RKO (cell line): ENCODE measurements at regions not wholly inside any gene's neighbourhood (a gene's known extent, or its start where the extent isn't known, plus 50 kb on each side); places are given as distances from the start of the nearest gene placed in this dataset.

ENCODE experiments used
- DNase-seq: peaks from one replicate; pipeline ENCODE4 v3.0.0-alpha.2; 2016; ENCODE audit warnings: low spot score

GRCh38 chr18:40652321-40652720, 1302.7 kb upstream of the PIK3C3 start:
- DNase-seq, result no peak

- DNase-seq, result no peak
Observed at GRCh38 chr18:40651163-40651562, 1303.9 kb upstream of the PIK3C3 start.

- DNase-seq, result no peak
Observed at GRCh38 chr18:40642692-40643229, 1312.3 kb upstream of the PIK3C3 start.

- DNase-seq, result no peak
Observed at GRCh38 chr18:40631319-40631718, 1323.7 kb upstream of the PIK3C3 start.

- no peak for DNase-seq
Observed at GRCh38 chr18:40630496-40630895, 1324.5 kb upstream of the PIK3C3 start.

GRCh38 chr18:40624959-40625358, 1330.1 kb upstream of the PIK3C3 start:
- DNase-seq, result no peak

- no peak for DNase-seq
Observed at GRCh38 chr18:40613721-40614120, 1341.3 kb upstream of the PIK3C3 start.

GRCh38 chr18:40612356-40612755, 1342.7 kb upstream of the PIK3C3 start:
- no peak for DNase-seq

- DNase-seq, result no peak
Observed at GRCh38 chr18:40608226-40608625, 1346.8 kb upstream of the PIK3C3 start.

GRCh38 chr18:40607542-40608148, 1347.4 kb upstream of the PIK3C3 start:
- DNase-seq, result no peak

GRCh38 chr18:40606996-40607395, 1348.0 kb upstream of the PIK3C3 start:
- no peak for DNase-seq

GRCh38 chr18:40583671-40584070, 1371.4 kb upstream of the PIK3C3 start:
- DNase-seq, result no peak

- DNase-seq, result no peak
Observed at GRCh38 chr18:40582105-40582504, 1372.9 kb upstream of the PIK3C3 start.

- no peak for DNase-seq
Observed at GRCh38 chr18:40577981-40578365, 1377.1 kb upstream of the PIK3C3 start.

- DNase-seq, result no peak
Observed at GRCh38 chr18:40577239-40577980, 1377.6 kb upstream of the PIK3C3 start.

GRCh38 chr18:40576507-40577115, 1378.4 kb upstream of the PIK3C3 start:
- no peak for DNase-seq

- DNase-seq, result no peak
Observed at GRCh38 chr18:40570615-40571014, 1384.4 kb upstream of the PIK3C3 start.

GRCh38 chr18:40569605-40570004, 1385.4 kb upstream of the PIK3C3 start:
- DNase-seq, result no peak

GRCh38 chr18:40566510-40566844, 1388.6 kb upstream of the PIK3C3 start:
- no peak for DNase-seq

- no peak for DNase-seq
Observed at GRCh38 chr18:40565805-40566509, 1389.1 kb upstream of the PIK3C3 start.

- no peak for DNase-seq
Observed at GRCh38 chr18:40559556-40559955, 1395.5 kb upstream of the PIK3C3 start.

- DNase-seq, result no peak
Observed at GRCh38 chr18:40558706-40559392, 1396.2 kb upstream of the PIK3C3 start.
